Mammary epithelial cell (primary cell): ENCODE measurements at regions not wholly inside any gene's neighbourhood (a gene's known extent, or its start where the extent isn't known, plus 50 kb on each side); places are given as distances from the start of the nearest gene placed in this dataset.

Experiments
- EZH2 ChIP-seq: IDR thresholded peaks from 2 replicates; pipeline ENCODE4 v1.6.1; 2012; ENCODE audit warnings: low read length, inconsistent platforms, borderline replicate concordance
- TF ChIP-seq, protein P1 (sequence below), 2 donors: IDR thresholded peaks in 1 of 2; conservative IDR thresholded peaks in 1 of 2; 2 replicates each; pipeline ENCODE4 v1.5.1; 2011 to 2012; ENCODE audit warnings: inconsistent platforms in 2 of 2, low read length in 2 of 2, mild to moderate bottlenecking in 2 of 2, control low read depth in 1 of 2, low read depth in 1 of 2; ENCODE audit not compliant: insufficient read depth in 1 of 2; ENCODE audit errors: extremely low read depth in 1 of 2

DNA sequence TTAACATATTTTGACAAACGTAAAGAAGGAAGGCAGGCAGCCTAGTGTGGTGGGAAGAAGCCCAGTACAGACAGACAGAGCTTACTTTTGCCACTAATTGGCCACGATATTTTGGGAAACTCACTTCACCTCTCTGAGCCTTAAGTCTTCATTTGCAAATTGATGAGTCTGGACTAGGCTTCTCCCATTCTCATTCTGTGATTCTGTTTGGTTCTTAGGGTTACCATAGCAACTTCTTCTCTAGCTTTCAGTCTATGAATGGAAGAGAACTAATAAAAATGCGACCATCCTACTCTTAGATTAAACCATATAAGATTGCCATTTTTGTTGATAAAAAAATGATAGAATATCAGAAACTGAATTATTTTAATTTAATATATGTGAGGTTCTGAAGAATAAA is 210.5 kb downstream of the SNAPC1 start:
- TF ChIP-seq, protein P1, sequence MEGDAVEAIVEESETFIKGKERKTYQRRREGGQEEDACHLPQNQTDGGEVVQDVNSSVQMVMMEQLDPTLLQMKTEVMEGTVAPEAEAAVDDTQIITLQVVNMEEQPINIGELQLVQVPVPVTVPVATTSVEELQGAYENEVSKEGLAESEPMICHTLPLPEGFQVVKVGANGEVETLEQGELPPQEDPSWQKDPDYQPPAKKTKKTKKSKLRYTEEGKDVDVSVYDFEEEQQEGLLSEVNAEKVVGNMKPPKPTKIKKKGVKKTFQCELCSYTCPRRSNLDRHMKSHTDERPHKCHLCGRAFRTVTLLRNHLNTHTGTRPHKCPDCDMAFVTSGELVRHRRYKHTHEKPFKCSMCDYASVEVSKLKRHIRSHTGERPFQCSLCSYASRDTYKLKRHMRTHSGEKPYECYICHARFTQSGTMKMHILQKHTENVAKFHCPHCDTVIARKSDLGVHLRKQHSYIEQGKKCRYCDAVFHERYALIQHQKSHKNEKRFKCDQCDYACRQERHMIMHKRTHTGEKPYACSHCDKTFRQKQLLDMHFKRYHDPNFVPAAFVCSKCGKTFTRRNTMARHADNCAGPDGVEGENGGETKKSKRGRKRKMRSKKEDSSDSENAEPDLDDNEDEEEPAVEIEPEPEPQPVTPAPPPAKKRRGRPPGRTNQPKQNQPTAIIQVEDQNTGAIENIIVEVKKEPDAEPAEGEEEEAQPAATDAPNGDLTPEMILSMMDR (conservative IDR thresholded peaks at IDR 0.05 in 1 of 2, IDR thresholded peaks at IDR 0.05 in 1 of 2; ENCODE audit: extremely low read depth in 1 of 2, insufficient read depth in 1 of 2, low read depth in 1 of 2, low read length in 2 of 2), result no peak
- TF ChIP-seq EZH2, result no peak
